AG04450 (cell line): ENCODE measurements at regions not wholly inside any gene's neighbourhood (a gene's known extent, or its start where the extent isn't known, plus 50 kb on each side); places are given as distances from the start of the nearest gene placed in this dataset.

Experiments
- CTCF ChIA-PET: fragments of 300-600, 350-600 bp; formaldehyde crosslinking; extraction: SDS; loops from one replicate; lab custom pipeline; 2022; ENCODE audit warnings: antibody characterized with exemption, inconsistent platforms; lab: Charles Lee
- POLR2A ChIA-PET: fragments of 350-600 bp; formaldehyde crosslinking; extraction: SDS; loops from one replicate; lab custom pipeline; 2021; ENCODE audit warnings: antibody characterized with exemption, inconsistent platforms; lab: Yijun Ruan, JAX
- DNase-seq: peaks from one replicate; pipeline ENCODE4 v3.0.0-alpha.2; 2011; ENCODE audit warnings: low read depth, low spot score
- H3K27ac ChIP-seq: one replicate; pipeline ENCODE4 v1.5.1; 2012; ENCODE audit warnings: low read depth, low read length, control low read depth
- H3K27me3 ChIP-seq: one replicate; pipeline ENCODE4 v1.6.0; 2012; ENCODE audit warnings: low read length; ENCODE audit not compliant: control insufficient read depth, insufficient read depth
- H3K4me3 ChIP-seq: 2 replicates; pipeline ENCODE4 v1.5.1; 2011; ENCODE audit warnings: mild to moderate bottlenecking, low read depth, low read length, control low read depth
- H3K9me3 ChIP-seq: 2 replicates; pipeline ENCODE4 v1.5.1; 2012; ENCODE audit warnings: low read length; ENCODE audit not compliant: control insufficient read depth, insufficient read depth
- TF ChIP-seq, protein P1 (sequence below): IDR thresholded peaks from 2 replicates; pipeline ENCODE4 v1.5.1; 2011; ENCODE audit warnings: low read depth, low read length, control low read depth, inconsistent platforms

DNA sequence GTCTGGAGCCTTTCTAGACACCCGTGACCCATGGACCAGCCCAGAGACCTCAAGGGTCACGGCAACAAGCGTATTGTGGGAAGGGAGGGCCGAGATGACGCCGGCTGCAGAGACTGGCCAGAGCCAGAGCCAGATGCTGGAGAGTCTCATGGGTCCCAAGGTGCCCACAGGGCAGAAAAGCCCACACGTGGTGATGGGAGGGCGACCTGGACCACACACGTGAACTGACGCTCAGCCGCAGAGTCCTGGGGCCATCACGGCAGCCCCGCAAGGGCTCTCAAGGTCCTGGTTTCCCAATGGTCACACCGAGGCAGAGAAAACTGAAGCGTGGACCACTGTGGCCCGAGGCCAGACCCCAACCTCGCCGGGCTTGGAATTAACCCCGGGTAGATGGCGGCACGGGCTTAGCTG, 92.6 kb downstream of the YTHDF1 start:
- POLR2A ChIA-PET: no interaction called here
- Histone ChIP-seq H3K9me3 (no peaks in the 10 kb centered on the region; the same call in 1 of the 2 replicates), H3K27ac (no peak overlapping the region), H3K27me3 (no peaks in the 10 kb centered on the region), H3K4me3 (no peak overlapping the region)
- CTCF ChIA-PET: no interaction called here
- no peak for DNase-seq
- TF ChIP-seq, protein P1, sequence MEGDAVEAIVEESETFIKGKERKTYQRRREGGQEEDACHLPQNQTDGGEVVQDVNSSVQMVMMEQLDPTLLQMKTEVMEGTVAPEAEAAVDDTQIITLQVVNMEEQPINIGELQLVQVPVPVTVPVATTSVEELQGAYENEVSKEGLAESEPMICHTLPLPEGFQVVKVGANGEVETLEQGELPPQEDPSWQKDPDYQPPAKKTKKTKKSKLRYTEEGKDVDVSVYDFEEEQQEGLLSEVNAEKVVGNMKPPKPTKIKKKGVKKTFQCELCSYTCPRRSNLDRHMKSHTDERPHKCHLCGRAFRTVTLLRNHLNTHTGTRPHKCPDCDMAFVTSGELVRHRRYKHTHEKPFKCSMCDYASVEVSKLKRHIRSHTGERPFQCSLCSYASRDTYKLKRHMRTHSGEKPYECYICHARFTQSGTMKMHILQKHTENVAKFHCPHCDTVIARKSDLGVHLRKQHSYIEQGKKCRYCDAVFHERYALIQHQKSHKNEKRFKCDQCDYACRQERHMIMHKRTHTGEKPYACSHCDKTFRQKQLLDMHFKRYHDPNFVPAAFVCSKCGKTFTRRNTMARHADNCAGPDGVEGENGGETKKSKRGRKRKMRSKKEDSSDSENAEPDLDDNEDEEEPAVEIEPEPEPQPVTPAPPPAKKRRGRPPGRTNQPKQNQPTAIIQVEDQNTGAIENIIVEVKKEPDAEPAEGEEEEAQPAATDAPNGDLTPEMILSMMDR: no peak

DNA sequence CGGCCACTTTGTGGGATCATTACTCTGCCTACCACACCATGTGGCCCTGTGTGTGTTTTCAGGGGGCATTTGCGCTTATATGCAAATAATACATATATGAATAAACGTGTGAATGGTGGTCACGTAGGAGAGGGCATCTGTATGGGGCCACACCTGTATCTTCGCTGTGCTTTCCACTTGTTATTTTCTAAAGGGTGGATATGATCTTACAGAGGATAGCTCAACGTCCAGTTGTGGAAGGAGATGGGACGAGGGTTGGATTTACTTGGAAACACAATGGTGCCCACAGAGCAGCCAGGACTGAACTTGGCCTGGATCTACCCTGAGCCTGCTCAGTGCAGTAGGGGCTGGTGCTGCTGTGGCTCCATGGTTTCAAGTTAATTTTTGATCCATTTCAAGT, 93.3 kb downstream of the YTHDF1 start:
- TF ChIP-seq, protein P1: no peak
- H3K4me3 ChIP-seq: no peak overlapping the region
- H3K27ac ChIP-seq: no peak overlapping the region
- CTCF ChIA-PET: no interaction called here
- no peak for DNase-seq
- POLR2A ChIA-PET: no interaction called here
- no peaks in the 10 kb centered on the region for H3K27me3 ChIP-seq
- H3K9me3 ChIP-seq: no peaks in the 10 kb centered on the region; the same call in 1 of the 2 replicates

DNA sequence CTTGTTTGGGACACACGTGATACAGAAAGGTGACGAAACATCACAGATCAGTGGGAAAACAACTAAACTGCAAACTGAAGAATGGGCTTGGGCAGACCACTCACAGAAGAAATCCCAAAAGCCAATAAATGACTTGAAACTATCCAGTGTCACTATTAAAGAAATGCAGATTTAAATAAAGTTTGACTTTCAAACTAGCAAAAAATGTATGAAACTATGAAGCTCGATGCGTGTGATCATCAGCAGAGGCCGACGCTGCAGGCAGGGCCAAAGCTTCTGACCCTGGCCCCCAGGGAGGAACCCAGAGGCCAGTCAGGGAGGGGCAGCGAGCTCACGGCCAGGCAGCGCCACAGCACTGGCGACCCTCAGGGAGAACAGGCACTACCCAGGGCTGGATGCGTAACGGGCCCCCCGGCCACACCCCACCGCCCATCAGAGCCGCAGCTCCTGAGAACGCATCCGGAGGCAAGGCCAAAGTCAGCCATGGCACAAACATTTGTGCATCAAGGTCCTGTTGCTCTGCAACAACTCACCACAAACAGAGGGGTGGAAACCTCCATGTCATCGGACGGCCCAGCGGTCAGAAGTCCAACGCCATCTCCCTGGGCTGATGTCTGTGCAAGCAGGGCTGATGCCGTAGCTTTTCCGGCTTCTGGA, 94.1 kb downstream of the YTHDF1 start:
- TF ChIP-seq, protein P1: no peak
- ChIA-PET POLR2A (no interaction called here), CTCF (no interaction called here)
- H3K27me3 ChIP-seq: no peaks in the 10 kb centered on the region
- H3K9me3 ChIP-seq: no peaks in the 10 kb centered on the region; the same call in 1 of the 2 replicates
- H3K4me3 ChIP-seq: no peak overlapping the region
- H3K27ac ChIP-seq: no peak overlapping the region
- DNase-seq: no peak

DNA sequence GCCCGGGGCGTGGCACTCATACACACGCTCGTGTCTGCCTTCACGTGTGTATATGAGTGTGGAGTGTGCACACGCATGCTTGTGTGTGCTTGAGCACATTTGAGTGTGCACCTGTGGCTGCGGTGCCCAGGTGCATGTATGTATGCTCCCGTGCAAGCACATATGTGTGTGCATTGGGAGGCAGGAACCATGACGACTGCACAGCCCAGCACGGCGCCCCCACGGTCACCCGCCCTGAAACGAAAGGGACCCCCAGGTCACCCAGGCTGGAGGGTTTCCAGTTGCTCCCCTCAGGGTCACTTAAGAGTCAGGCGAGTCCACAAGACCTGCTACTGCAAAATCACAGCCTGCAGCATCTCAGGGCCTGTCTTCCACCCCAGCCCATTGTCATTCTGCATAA, 94.7 kb downstream of the YTHDF1 start:
- Histone ChIP-seq H3K27me3 (no peaks in the 10 kb centered on the region), H3K27ac (no peak overlapping the region), H3K4me3 (no peak overlapping the region), H3K9me3 (no peaks in the 10 kb centered on the region; the same call in 1 of the 2 replicates)
- ChIA-PET CTCF (no interaction called here), POLR2A (no interaction called here)
- no peak for DNase-seq
- TF ChIP-seq, protein P1: no peak

DNA sequence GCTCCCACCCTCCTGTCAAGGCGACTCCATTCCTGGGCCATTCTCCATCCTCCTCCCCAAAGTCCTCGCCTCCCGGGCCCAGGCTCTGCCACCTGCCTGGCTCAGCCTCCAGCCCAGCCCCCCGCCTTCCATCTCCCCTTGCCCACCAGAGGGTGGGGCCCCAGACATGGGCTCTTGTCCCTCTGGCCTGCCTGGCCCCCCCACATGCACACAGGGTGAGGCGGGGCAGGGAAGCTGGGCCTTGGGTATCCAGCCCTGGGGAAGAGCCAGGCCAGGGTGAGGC, 95.2 kb downstream of the YTHDF1 start:
- no peaks in the 10 kb centered on the region; the same call in 1 of the 2 replicates for H3K9me3 ChIP-seq
- H3K4me3 ChIP-seq: no peak overlapping the region
- H3K27me3 ChIP-seq: no peaks in the 10 kb centered on the region
- CTCF ChIA-PET: no interaction called here
- no peak for DNase-seq
- H3K27ac ChIP-seq: no peak overlapping the region
- TF ChIP-seq, protein P1: no peak
- POLR2A ChIA-PET: no interaction called here
